ENCODE measurements at regions not wholly inside any gene's neighbourhood (a gene's known extent, or its start where the extent isn't known, plus 50 kb on each side); places are given as distances from the start of the nearest gene placed in this dataset.

GRCh38 chr20:12409501-12409900 is 491.8 kb downstream of the BTBD3 start:
- Histone ChIP-seq H3K4me3 (no peak overlapping the region), H3K27ac (no peak overlapping the region), H3K4me1 (no peaks in the 10 kb centered on the region), H3K9me3 (peaks cover 0 to 4% (median 0%) of the 10 kb centered on the region in 4 donors), H3K36me3 (no peaks in the 10 kb centered on the region), H3K27me3 (no peaks in the 10 kb centered on the region)
- DNase-seq, result no peak
- TF ChIP-seq CTCF (IDR thresholded peaks at IDR 0.05) (no peak), POLR2A (IDR thresholded peaks at IDR 0.05) (no peak)

- peaks cover 0 to 4% (median 0%) of the 10 kb centered on the region in 4 donors for H3K9me3 ChIP-seq
- H3K36me3 ChIP-seq, result no peaks in the 10 kb centered on the region
- no peak overlapping the region for H3K27ac ChIP-seq
- TF ChIP-seq POLR2A (IDR thresholded peaks at IDR 0.05) (no peak), CTCF (IDR thresholded peaks at IDR 0.05) (no peak)
- no peak overlapping the region for H3K4me3 ChIP-seq
- H3K4me1 ChIP-seq, result no peaks in the 10 kb centered on the region
- no peak for DNase-seq
- H3K27me3 ChIP-seq, result no peaks in the 10 kb centered on the region
These were observed 493.1 kb downstream of the BTBD3 start for GRCh38 chr20:12410783-12411182.

GRCh38 chr20:12411246-12411940 is 493.7 kb downstream of the BTBD3 start:
- TF ChIP-seq POLR2A (IDR thresholded peaks at IDR 0.05), result no peak
- no peak for TF ChIP-seq CTCF (IDR thresholded peaks at IDR 0.05)
- H3K27ac ChIP-seq, result no peak overlapping the region
- DNase-seq, result no peak
- no peak overlapping the region for H3K4me3 ChIP-seq
- H3K36me3 ChIP-seq, result no peaks in the 10 kb centered on the region
- H3K9me3 ChIP-seq, result peaks cover 0 to 4% (median 0%) of the 10 kb centered on the region in 4 donors
- no peaks in the 10 kb centered on the region for H3K4me1 ChIP-seq
- H3K27me3 ChIP-seq, result no peaks in the 10 kb centered on the region

- no peak for TF ChIP-seq POLR2A (IDR thresholded peaks at IDR 0.05)
- TF ChIP-seq CTCF (IDR thresholded peaks at IDR 0.05), result no peak
- Histone ChIP-seq H3K36me3 (no peaks in the 10 kb centered on the region), H3K27me3 (no peaks in the 10 kb centered on the region), H3K27ac (no peak overlapping the region), H3K9me3 (no peaks in the 10 kb centered on the region), H3K4me3 (no peak overlapping the region), H3K4me1 (no peaks in the 10 kb centered on the region)
- no peak for DNase-seq
These were observed 495.4 kb downstream of the BTBD3 start for GRCh38 chr20:12413116-12413515.

GRCh38 chr20:12414446-12415274 is 497.0 kb downstream of the BTBD3 start:
- Histone ChIP-seq H3K27ac (no peak overlapping the region), H3K9me3 (no peaks in the 10 kb centered on the region), H3K36me3 (no peaks in the 10 kb centered on the region), H3K4me3 (no peak overlapping the region), H3K4me1 (no peaks in the 10 kb centered on the region), H3K27me3 (no peaks in the 10 kb centered on the region)
- no peak for TF ChIP-seq CTCF (IDR thresholded peaks at IDR 0.05)
- no peak for TF ChIP-seq POLR2A (IDR thresholded peaks at IDR 0.05)
- DNase-seq, result no peak
